Heart left ventricle (tissue), 16 donors: ENCODE measurements at regions not wholly inside any gene's neighbourhood (a gene's known extent, or its start where the extent isn't known, plus 50 kb on each side); places are given as distances from the start of the nearest gene placed in this dataset.

Experiments used
- ATAC-seq, 4 donors: fragments of 200-7000 bp; cut with Tn5 transposase; one replicate each; pipeline ENCODE4 v1.9.1; 2020 to 2022; ENCODE audit warnings: moderate library complexity in 4 of 4, mild to moderate bottlenecking in 3 of 4, moderate number of reproducible peaks in 1 of 4
- DNase-seq, 5 donors: peaks; one replicate each; pipeline ENCODE4 v3.0.0-alpha.2; 2020
- H3K27ac ChIP-seq, 12 donors: fragments of 200-600 bp; sonication (generic) in 4 of 12; one replicate each; pipeline versions ENCODE4 v1.5.0 to v1.8.0; 2016 to 2022; ENCODE audit warnings: mild to moderate bottlenecking in 2 of 12
- H3K27me3 ChIP-seq, 9 donors: fragments of 200-600 bp; sonication (generic) in 2 of 9; one replicate each; pipeline versions ENCODE4 v1.5.1 to v1.8.0; 2016 to 2022; ENCODE audit warnings: mild to moderate bottlenecking in 3 of 9
- H3K36me3 ChIP-seq, 9 donors: fragments of 200-600 bp; sonication (generic) in 2 of 9; one replicate each; pipeline versions ENCODE4 v1.5.0 to v1.8.0; 2018 to 2022; ENCODE audit warnings: mild to moderate bottlenecking in 2 of 9
- H3K4me1 ChIP-seq, 12 donors: fragments of 200-600 bp; sonication (generic) in 4 of 12; one replicate each; pipeline versions ENCODE4 v1.5.0 to v1.8.0; 2016 to 2022; ENCODE audit warnings: mild to moderate bottlenecking in 3 of 12
- H3K4me3 ChIP-seq, 12 donors: fragments of 200-600 bp; sonication (generic) in 4 of 12; one replicate each; pipeline versions ENCODE4 v1.5.0 to v1.8.0; 2017 to 2022; ENCODE audit warnings: mild to moderate bottlenecking in 9 of 12, moderate library complexity in 4 of 12
- H3K9me3 ChIP-seq, 12 donors: fragments of 200-600 bp; sonication (generic) in 4 of 12; one replicate each; pipeline versions ENCODE4 v1.5.0 to v1.8.0; 2016 to 2022; ENCODE audit warnings: mild to moderate bottlenecking in 1 of 12
- CTCF ChIP-seq, 12 donors: fragments of 200-600 bp; sonication (generic) in 4 of 12; IDR thresholded peaks; one replicate each; pipeline versions ENCODE4 v1.5.0 to v1.8.0; 2018 to 2022; ENCODE audit warnings: antibody characterized with exemption in 12 of 12, mild to moderate bottlenecking in 5 of 12
- POLR2A ChIP-seq, 2 donors: fragments of 450-650 bp; IDR thresholded peaks; one replicate each; pipeline ENCODE4 v1.6.1; 2017; ENCODE audit warnings: antibody characterized with exemption in 2 of 2, mild to moderate bottlenecking in 2 of 2, moderate library complexity in 2 of 2
- WGBS, 4 donors: extraction: QIAGEN DNeasy Blood & Tissue Kit in 2 of 4; methylation state at CpG; one replicate each; pipeline versions ENCODE4 v1.1.5 to v1.1.7; 2013 to 2018; 5-methylcytosine and 5-hydroxymethylcytosine counted together
- intact Hi-C, 10 donors: fragments of 100-400 bp; cut with DNase I; formaldehyde crosslinking; loops; one replicate each; pipeline versions ENCODE4 v1.11.1 to v1.14.2; 2022
- donor health status: ischemic (EF 13 %, LVEDD 7.1; RV severe dilation, severe dysfunction).
- donor health status: healthy with polysubstance abuse.
- donor health status: DM: no; HTN: yes; CAD: no.
- donor health status: DM: no; HTN: no; CAD: no.
- donor health status: ischemic (EF 25% LVEDD 6.9; RV normal size, moderate dysfunction).
- donor health status: ischemic (EF 25% LVEDD 5.7; RV mildly dilated, moderate dysfunction).
- donor health status: healthy.
- donor health status: DM: yes; HTN: yes; CAD: no.
- donor health status: ischemic (EF 35%, LVEDD 5.7; RV mildly dilated, moderate dysfunction).
- donor health status: nonischemic (EF 11% LVEDD 7.7; RV severe dilation, severe dysfunction).
- donor health status: DM: yes; HTN: yes; CAD: no.
- donor health status: PGD.
- donor health status: ischemic (EF 29% LVEDD 5.4; RV normal size, mild dysfunction).
- donor health status: nonischemic (EF 23%, LVEDD 6.1; RV moderate dilation, normal function).

DNA sequence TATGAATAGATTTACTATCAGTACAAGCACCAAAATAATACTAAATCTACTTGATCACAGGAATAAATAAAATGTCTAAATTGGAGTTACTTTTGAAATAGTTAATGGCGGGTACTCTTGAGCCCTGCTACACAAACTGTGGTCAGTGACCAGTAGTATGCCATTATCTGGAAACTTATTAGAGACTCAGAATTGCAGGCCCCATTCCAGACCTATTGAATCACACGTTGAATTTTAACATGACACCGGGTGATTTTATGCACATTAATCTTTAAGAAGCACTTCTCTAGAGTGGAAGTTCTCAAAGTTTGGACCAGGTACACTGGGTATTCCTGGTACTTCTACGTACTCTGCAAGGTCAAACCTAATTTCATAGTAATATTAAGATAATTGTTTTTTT, 660.0 kb upstream of the POU3F4 start:
- Histone ChIP-seq H3K27me3 (no peaks in the 10 kb centered on the region), H3K36me3 (no peaks in the 10 kb centered on the region), H3K9me3 (peaks cover 0 to 6% (median 0%) of the 10 kb centered on the region in 12 donors), H3K27ac (no peak overlapping the region), H3K4me1 (no peaks in the 10 kb centered on the region), H3K4me3 (no peak overlapping the region)
- WGBS, 4 donors: 61 to 90% (median 82%) methylated on average over 4 of the region's 4 CpGs
- no peak for TF ChIP-seq CTCF (IDR thresholded peaks at IDR 0.05)
- TF ChIP-seq POLR2A (IDR thresholded peaks at IDR 0.05): no peak
- intact Hi-C loops: no loop called here
- ATAC-seq: no peak
- DNase-seq: no peak
